ENCODE measurements at regions not wholly inside any gene's neighbourhood (a gene's known extent, or its start where the extent isn't known, plus 50 kb on each side); places are given as distances from the start of the nearest gene placed in this dataset.

DNA sequence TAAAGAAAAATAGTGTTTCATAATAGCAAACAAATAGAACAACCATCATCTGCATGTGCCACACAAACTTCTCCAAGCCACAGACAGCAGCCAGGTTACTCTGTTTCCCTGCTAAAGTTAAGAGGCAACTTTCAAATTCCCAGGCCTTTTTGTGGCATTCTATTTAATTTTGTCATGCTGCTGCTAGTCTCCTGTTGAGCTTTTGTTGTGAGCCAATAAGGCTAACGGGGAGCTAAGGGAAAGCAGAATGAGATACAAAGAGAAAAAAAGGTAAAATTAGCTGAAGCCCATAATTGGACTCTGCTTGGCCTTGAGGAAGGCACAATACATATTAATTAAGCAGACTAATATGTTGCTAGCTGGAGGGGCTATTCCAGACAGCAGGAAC is 74.7 kb upstream of the GNAO1 start:
- H3K27ac ChIP-seq, result no peak overlapping the region
- WGBS, 3 donors, result 16 to 32% (median 29%) methylated on average over 1 of the region's 1 CpG
- intact Hi-C loops (cut with DNase I), result no loop called here

DNA sequence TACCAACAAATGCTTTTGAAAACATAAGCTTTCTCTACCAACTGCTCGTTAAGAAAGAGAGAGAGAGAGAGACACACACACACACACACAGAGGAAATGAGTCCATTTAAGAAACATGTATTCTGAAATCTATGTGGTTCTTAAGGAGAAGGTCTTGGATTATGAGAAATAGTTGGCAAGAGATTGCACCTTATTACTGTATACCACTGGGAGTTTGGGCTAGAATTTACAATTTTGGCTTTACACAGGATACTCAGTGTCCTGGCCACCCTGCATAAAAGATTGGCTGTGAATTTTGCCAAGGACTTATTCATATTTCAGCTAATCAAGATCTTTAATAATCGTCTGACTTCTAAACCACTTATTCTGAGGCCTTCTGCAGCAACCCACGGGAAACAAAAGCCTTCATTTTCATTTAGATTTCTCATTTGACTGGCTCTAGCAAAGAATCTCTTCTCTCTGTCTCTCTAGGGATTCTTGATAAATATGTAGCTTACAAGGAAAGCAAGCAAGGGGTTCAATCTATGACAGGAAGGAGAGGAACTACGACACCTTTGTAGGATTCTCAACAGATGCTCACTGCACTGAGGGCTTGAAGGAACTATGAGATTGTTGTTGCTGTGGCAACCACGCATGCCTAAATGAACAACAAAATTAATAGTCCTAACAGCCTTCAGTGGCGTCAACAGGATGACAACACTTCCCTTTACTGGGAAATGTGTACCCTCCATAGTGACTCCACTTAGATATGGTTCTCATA is 75.3 kb upstream of the GNAO1 start:
- DNase-seq, result no peak
- no peak overlapping the region for H3K4me3 ChIP-seq
- peaks cover 2% of the 10 kb centered on the region for H3K4me1 ChIP-seq (ENCODE audit: insufficient read depth)

More for the DNA sequence above, 74.7 kb upstream of the GNAO1 start:
- TF ChIP-seq EP300 (IDR thresholded peaks at IDR 0.05) (no peak), POLR2A (IDR thresholded peaks at IDR 0.05) (no peak)
- Histone ChIP-seq H3K36me3 (no peaks in the 10 kb centered on the region), H3K4me3 (no peak overlapping the region), H3K27me3 (no peaks in the 10 kb centered on the region), H3K4me1 (ENCODE audit: insufficient read depth) (peaks cover 2% of the 10 kb centered on the region), H3K9me3 (no peaks in the 10 kb centered on the region)
- no peak for DNase-seq

DNA sequence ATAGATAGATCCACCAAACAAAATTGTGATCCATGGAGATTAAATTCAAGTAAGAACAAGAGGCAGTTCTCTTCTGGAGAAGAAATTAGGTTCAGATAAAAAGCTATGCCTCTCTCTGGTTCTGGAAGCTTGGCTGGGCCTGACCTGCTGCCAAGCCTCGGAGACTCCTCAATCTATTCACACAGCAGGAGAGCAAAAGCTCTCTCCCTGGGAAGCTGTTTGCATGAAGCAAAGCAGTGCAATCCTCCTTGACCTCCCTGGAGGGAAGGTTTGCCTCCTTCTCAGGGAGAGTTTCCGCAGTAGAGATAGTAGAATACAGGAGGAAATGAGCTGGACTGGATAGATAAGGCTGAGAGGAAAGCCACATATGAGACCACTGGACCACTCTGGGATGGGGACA is 78.1 kb upstream of the GNAO1 start:
- Histone ChIP-seq H3K4me1 (ENCODE audit: insufficient read depth) (peaks cover 3% of the 10 kb centered on the region), H3K36me3 (no peaks in the 10 kb centered on the region), H3K9me3 (no peaks in the 10 kb centered on the region), H3K27ac (no peak overlapping the region), H3K4me3 (no peak overlapping the region), H3K27me3 (no peaks in the 10 kb centered on the region)
- intact Hi-C loops (cut with DNase I), result no loop called here
- WGBS, 3 donors, result 3 to 18% (median 8%) methylated on average over 2 of the region's 2 CpGs
- TF ChIP-seq POLR2A (IDR thresholded peaks at IDR 0.05) (no peak), EP300 (IDR thresholded peaks at IDR 0.05) (no peak)
- peak in 1 of 5 donors; percentile 40 for DNase-seq

More for the DNA sequence above, 75.3 kb upstream of the GNAO1 start:
- intact Hi-C loops (cut with DNase I), result no loop called here
- TF ChIP-seq POLR2A (IDR thresholded peaks at IDR 0.05), result no peak
- WGBS, 3 donors, result 65 to 69% (median 68%) methylated on average over 6 of the region's 6 CpGs
- Histone ChIP-seq H3K9me3 (no peaks in the 10 kb centered on the region), H3K36me3 (no peaks in the 10 kb centered on the region), H3K27ac (no peak overlapping the region), H3K27me3 (no peaks in the 10 kb centered on the region)

DNA sequence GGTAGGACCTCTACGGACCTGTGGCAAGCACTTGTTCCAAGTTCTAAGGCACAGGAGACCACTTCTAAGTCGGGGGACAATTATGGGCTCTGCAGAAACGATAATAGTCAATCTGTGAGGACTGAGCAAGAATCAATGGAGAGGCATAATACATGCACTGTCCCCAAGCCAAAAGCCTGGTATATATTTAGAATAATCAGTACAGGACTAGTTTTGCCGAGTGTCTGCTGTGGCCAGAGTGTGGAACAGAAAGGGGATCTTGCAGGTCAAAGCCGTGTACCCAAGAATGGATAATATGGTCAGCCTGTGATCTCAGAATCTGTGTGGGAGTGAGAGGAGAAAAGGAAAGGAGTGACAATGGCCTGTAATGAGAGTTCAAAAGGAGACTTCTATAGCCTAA is 80.2 kb upstream of the GNAO1 start:
- intact Hi-C loops (cut with DNase I), result no loop called here
- TF ChIP-seq EP300 (IDR thresholded peaks at IDR 0.05) (no peak), POLR2A (IDR thresholded peaks at IDR 0.05) (no peak)
- TF ChIP-seq, protein P1, sequence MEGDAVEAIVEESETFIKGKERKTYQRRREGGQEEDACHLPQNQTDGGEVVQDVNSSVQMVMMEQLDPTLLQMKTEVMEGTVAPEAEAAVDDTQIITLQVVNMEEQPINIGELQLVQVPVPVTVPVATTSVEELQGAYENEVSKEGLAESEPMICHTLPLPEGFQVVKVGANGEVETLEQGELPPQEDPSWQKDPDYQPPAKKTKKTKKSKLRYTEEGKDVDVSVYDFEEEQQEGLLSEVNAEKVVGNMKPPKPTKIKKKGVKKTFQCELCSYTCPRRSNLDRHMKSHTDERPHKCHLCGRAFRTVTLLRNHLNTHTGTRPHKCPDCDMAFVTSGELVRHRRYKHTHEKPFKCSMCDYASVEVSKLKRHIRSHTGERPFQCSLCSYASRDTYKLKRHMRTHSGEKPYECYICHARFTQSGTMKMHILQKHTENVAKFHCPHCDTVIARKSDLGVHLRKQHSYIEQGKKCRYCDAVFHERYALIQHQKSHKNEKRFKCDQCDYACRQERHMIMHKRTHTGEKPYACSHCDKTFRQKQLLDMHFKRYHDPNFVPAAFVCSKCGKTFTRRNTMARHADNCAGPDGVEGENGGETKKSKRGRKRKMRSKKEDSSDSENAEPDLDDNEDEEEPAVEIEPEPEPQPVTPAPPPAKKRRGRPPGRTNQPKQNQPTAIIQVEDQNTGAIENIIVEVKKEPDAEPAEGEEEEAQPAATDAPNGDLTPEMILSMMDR (IDR thresholded peaks at IDR 0.05), result no peak

DNA sequence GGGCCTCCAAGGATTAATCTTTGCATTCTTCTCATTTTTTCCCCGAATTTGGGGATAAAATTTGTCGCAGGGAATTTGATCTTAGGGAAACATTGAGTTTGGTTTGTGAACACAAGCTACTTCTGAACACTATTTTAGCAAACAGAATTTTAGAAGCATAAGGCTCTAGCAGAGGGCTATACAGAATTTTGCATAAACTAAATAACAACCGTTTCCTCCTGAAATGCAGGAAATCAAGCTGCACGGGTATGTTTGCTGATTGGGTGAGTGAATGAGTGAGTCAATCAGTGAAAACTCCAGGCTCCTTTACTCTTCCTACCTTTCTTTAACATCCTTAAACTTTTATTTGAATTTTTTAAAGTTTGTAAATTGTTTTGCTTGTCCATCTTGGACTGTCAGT is 81.3 kb upstream of the GNAO1 start:
- WGBS, 3 donors, result 3 to 21% (median 6%) methylated on average over 4 of the region's 4 CpGs
- DNase-seq, result no peak
- H3K27me3 ChIP-seq, result no peaks in the 10 kb centered on the region
- no peak overlapping the region for H3K4me3 ChIP-seq
- intact Hi-C loops (cut with DNase I), result no loop called here
- TF ChIP-seq POLR2A (IDR thresholded peaks at IDR 0.05) (no peak), EP300 (IDR thresholded peaks at IDR 0.05) (no peak)
- TF ChIP-seq, protein P1 (IDR thresholded peaks at IDR 0.05), result no peak
- peaks cover 3% of the 10 kb centered on the region for H3K4me1 ChIP-seq (ENCODE audit: insufficient read depth)
- no peaks in the 10 kb centered on the region for H3K9me3 ChIP-seq
- H3K36me3 ChIP-seq, result no peaks in the 10 kb centered on the region
- H3K27ac ChIP-seq, result no peak overlapping the region

More for the DNA sequence above, 80.2 kb upstream of the GNAO1 start:
- no peak for DNase-seq
- H3K4me3 ChIP-seq, result no peak overlapping the region
- no peak overlapping the region for H3K27ac ChIP-seq
- H3K27me3 ChIP-seq, result no peaks in the 10 kb centered on the region
- 65 to 72% (median 71%) methylated on average over 5 of the region's 5 CpGs for WGBS, 3 donors
- H3K36me3 ChIP-seq, result no peaks in the 10 kb centered on the region
- H3K9me3 ChIP-seq, result no peaks in the 10 kb centered on the region
- H3K4me1 ChIP-seq (ENCODE audit: insufficient read depth), result peaks cover 3% of the 10 kb centered on the region

DNA sequence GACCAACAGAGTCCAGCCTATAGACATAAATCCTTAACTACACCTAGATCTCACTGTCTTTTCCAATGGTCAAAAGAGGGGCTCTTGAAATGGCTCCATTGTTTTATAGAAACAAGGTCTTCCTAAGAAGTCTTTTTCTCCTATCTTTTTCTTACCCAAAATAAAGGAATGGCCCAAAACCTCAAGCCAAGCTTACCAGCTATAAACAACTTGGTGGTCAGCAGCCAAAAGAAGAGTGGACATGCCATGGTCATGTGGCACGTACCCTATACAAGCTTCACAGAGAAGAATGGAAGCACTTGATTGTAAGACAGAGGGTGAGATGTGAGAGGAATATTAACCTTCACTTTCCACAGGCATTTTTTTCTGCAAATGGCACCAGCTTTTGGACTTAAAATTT is 82.1 kb upstream of the GNAO1 start:
- intact Hi-C loops (cut with DNase I), result no loop called here
- Histone ChIP-seq H3K36me3 (no peaks in the 10 kb centered on the region), H3K9me3 (no peaks in the 10 kb centered on the region), H3K4me3 (no peak overlapping the region), H3K4me1 (ENCODE audit: insufficient read depth) (peaks cover 3% of the 10 kb centered on the region), H3K27me3 (no peaks in the 10 kb centered on the region), H3K27ac (no peak overlapping the region)
- no peak for DNase-seq
- TF ChIP-seq, protein P1 (IDR thresholded peaks at IDR 0.05), result no peak
- TF ChIP-seq EP300 (IDR thresholded peaks at IDR 0.05), result no peak
- no peak for TF ChIP-seq POLR2A (IDR thresholded peaks at IDR 0.05)
- 72 to 88% (median 83%) methylated on average over 1 of the region's 1 CpG for WGBS, 3 donors

All from ovary (tissue), 7 donors.